NCI-H526 treated with DMSO at 0.1 percent for 48 hours (cell line): ENCODE measurements at regions not wholly inside any gene's neighbourhood (a gene's known extent, or its start where the extent isn't known, plus 50 kb on each side); places are given as distances from the start of the nearest gene placed in this dataset.
"Not testable (repeated sequence)": the region's sequence is repeated elsewhere in the genome, so short reads cannot be mapped to it uniquely, and the experiment has no call there.

Source experiments
- DNase-seq: peaks from one replicate; lab custom pipeline; 2025; lab: John Stamatoyannopoulos, UW

GRCh38 chr15:66964111-66964738, 101.2 kb upstream of the SMAD3 start:
- DNase-seq = no peak

DNA sequence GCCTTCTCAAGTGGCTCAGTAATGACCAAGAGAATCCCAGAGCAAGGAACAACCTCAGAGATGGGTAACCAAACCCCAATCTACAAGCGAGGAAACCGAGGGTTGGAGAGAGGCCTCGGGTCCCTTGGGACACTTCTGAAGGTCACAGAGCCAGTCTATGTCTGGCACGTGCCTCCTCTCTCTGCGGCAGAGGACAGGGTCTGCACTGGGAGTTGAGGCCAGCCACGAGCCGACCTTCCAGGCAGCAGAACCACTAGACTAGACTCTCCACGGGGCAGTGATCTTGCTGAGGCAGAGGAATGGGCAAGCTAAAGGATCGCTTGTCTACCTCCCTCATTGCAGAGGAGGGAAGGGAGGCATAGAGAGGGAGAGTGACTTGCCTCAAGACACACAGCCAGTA, 100.6 kb upstream of the SMAD3 start:
- DNase-seq = no peak

DNA sequence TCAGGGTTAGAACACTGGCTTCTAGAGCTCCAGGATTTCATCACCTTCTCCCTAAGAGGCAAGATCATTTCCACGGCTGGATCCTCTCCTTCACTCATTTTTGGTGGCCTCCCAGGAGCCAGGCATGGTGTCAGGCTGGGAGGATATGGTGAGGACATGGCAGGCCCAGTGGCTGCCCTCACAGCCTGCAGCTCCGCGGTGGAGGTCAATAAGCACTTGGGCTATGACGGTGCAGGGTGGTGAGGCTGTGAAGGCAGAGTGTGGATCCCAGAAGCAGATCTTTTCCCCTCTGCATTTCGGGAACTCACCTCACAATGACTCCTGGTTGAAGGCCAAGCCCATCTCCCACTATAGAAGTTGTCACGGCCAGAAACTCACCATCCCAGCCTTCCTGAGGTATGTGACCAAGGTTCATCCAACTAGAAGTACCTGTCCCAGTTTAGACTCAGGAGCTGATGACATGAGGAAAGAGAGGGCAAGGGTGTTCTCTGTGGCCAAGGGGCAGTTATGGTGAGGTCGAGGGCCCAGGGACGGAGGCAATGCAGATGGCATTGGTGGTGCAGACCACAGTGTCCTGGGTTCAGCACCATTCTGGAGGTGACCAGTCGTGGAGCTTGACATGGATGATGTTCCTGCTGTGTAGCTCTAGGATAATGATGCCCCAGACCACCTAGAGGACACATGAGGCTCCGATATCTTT, 100.1 kb upstream of the SMAD3 start:
- DNase-seq = no peak

GRCh38 chr15:66966256-66966655, 99.1 kb upstream of the SMAD3 start:
- DNase-seq = no peak

DNA sequence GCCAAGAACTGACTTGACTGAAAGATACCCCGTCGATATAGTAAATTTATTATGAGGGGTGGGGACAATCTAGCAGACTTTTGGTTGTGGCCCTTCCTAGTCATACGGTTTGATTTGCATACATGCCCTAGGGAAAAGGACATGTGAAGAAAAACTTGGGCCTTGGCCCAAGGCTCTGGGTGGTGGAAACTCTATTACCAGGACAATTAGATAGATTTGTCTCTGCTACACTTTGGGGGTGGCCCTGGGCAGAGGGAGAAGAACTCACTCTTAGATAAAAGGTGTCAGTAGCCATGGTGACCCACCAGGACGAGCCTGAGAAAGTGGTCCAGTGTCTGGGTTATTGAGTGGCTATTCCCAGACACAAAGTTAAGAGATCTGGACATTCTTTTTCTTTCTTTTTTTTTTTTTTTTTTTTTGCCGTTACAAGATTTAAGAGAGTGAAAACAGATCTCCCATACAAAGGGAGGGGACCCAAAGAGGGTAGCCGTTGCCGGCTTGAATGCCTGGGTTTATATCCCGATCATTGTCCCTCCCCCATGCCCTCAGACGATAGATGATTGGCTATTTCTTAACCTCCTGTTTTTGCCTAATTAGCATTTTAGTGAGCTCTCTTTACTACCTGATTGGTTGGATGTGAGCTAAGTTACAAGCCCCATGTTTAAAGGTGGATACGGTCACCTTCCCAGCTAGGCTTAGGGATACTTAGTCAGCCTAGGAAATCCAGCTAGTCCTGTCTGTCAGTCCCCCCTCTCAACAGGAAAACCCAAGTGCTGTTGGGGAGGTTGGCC, 96.4 kb upstream of the SMAD3 start:
- DNase-seq = no peak

DNA sequence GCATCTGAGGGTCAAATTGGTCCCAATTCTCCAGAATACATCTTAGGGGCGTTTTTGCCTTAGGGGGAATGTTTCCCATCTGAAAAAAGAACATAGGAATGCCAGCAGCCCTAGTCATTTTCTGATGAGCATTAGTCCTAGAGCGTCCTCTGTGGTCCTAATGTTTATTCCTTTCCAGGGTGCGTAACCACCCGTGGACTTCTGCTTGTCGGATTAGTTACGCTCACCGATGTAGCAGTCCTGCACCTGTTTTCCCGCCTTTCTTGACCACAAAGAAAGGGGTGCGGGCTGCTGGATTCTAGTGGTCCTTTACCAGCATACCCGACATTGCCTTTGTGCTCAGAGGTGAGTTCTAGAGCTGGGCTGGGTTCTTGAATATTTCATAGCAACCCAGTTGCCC, 91.3 kb upstream of the SMAD3 start:
- not testable (repeated sequence) for DNase-seq

- DNase-seq = not testable (repeated sequence)
These were observed 89.2 kb upstream of the SMAD3 start for GRCh38 chr15:66976106-66976640.

DNA sequence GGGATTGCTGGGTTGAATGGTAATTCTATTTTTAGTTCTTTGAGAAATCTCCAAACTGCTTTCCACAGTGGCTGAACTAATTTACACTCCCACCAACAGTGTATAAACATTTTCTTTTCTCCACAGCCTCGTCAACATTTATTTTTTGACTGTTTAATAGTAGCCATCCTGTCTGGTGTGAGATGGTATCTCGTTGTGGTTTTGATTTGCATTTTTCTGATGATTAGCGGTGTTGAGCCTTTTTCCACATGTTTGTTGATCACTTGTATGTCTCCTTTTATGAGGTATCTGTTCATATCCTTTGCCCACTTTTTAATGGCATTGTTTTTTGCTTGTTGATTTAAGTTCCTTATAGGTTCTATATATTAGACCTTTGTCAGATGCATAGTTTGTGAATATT, 85.1 kb upstream of the SMAD3 start:
- peak; percentile 49 for DNase-seq

- DNase-seq = no peak
These were observed 83.6 kb upstream of the SMAD3 start for GRCh38 chr15:66981771-66982170.

GRCh38 chr15:66982250-66982649, 83.2 kb upstream of the SMAD3 start:
- no peak for DNase-seq

DNA sequence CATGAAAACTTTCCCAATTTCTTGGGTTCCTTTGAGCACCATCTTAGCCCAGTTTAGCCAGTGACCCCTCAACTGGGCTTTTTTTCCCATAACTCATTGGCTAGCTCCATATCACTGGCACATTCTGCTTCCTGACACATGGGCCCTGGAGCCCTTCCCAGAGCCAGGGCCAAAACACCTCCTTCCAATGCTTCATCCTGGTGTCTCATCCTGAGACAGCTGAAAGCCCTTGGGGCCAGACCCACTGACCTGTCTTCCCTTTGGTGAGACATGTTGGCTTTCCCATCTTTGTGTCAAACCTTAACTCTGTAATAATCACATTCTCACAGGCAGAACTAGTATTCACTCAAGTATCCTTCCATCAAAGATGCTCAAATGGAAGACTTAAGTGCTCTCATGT, 82.6 kb upstream of the SMAD3 start:
- no peak for DNase-seq

- no peak for DNase-seq
These were observed 79.7 kb upstream of the SMAD3 start for GRCh38 chr15:66985653-66986052.

DNA sequence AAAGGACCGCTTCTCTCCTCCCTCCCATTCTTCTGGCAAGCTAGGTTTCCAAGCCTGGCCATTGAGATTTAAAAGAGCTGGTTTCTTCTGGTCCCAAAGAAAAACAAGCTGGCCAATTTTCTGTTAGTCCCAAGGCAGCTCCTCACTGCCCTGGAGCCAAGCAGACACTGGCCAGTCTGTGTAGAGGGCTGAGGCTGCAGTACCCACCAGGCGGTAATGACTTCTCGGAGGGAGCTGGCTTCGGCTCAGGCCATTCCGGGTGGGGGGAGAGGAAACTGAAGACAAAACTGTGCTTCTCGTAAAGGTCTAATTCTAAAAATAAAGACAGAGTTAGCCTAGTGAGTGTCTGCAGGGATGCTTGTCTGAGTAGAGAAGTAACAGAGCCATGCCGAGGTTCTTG, 78.5 kb upstream of the SMAD3 start:
- no peak for DNase-seq

GRCh38 chr15:66993090-66993489, 72.3 kb upstream of the SMAD3 start:
- no peak for DNase-seq

GRCh38 chr15:66993874-66994696, 71.3 kb upstream of the SMAD3 start:
- DNase-seq = peak; percentile 48

- DNase-seq = no peak
These were observed 70.3 kb upstream of the SMAD3 start for GRCh38 chr15:66994927-66995656.

- no peak for DNase-seq
These were observed 69.3 kb upstream of the SMAD3 start for GRCh38 chr15:66996094-66996493.

GRCh38 chr15:66997212-66997611, 68.2 kb upstream of the SMAD3 start:
- no peak for DNase-seq

GRCh38 chr15:66998234-66998633, 67.2 kb upstream of the SMAD3 start:
- not testable (repeated sequence) for DNase-seq

GRCh38 chr15:66999046-66999968, 66.1 kb upstream of the SMAD3 start:
- DNase-seq = no peak
